Spinal cord (tissue), 9 donors: ENCODE measurements at regions not wholly inside any gene's neighbourhood (a gene's known extent, or its start where the extent isn't known, plus 50 kb on each side); places are given as distances from the start of the nearest gene placed in this dataset.
A peak's percentile ranks its signal among the peaks of the same experiment; 100 is the strongest.
"Not testable (repeated sequence)": the region's sequence is repeated elsewhere in the genome, so short reads cannot be mapped to it uniquely, and the experiment has no call there.

Experiments used
- DNase-seq, 6 donors: peaks; one replicate each; pipeline versions ENCODE4 v3.0.0 to v3.0.0-alpha.2; 2013 to 2015; ENCODE audit warnings: low spot score in 6 of 6, low read depth in 4 of 6
- H3K27ac ChIP-seq: one replicate; pipeline ENCODE4 v1.5.1; 2013; ENCODE audit warnings: low read depth, low read length, control low read depth
- H3K27me3 ChIP-seq: one replicate; pipeline ENCODE4 v1.6.1; 2013; ENCODE audit warnings: low read length; ENCODE audit not compliant: control insufficient read depth, insufficient read depth
- H3K36me3 ChIP-seq: one replicate; pipeline ENCODE4 v1.6.1; 2013; ENCODE audit warnings: low read length; ENCODE audit not compliant: control insufficient read depth, insufficient read depth
- H3K4me1 ChIP-seq: one replicate; pipeline ENCODE4 v1.6.1; 2013; ENCODE audit warnings: low read length; ENCODE audit not compliant: control insufficient read depth, insufficient read depth
- H3K4me3 ChIP-seq: one replicate; pipeline ENCODE4 v1.5.1; 2013; ENCODE audit warnings: low read depth, low read length, control low read depth
- H3K9me3 ChIP-seq: one replicate; pipeline ENCODE4 v1.6.1; 2013; ENCODE audit warnings: low read length; ENCODE audit not compliant: control insufficient read depth, insufficient read depth
- WGBS: methylation state at CpG from one replicate; pipeline ENCODE4 v1.1.5; 2013; ENCODE audit warnings: missing lambda C conversion rate; ENCODE audit not compliant: insufficient coverage; 5-methylcytosine and 5-hydroxymethylcytosine counted together
- donor health status: healthy.

DNA sequence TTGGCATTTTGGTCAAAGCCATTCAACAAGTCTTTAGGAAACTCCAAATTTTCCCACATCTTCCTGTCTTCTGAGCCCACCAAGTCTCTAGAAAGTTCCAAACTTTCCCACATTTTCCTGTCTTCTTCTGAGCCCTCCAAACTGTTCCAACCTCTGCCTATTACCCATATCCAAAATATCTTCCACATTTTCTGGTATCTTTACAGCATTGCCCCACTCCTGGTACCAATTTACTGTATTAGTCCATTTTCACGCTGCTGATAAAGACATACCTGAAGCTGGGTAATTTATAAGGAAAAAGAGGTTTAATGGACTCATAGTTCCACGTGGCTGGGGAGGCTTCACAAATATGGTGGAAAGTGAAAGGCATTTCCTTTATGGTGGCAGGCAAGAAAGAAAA is 56.1 kb upstream of the GABRA3 start:
- DNase-seq, H3K27ac ChIP-seq, H3K9me3 ChIP-seq, H3K4me3 ChIP-seq, H3K4me1 ChIP-seq, H3K27me3 ChIP-seq, H3K36me3 ChIP-seq: not testable (repeated sequence)
- no CpG with 5 or more reads among the region's 2 CpGs for WGBS

- no peaks in the 10 kb centered on the region for H3K36me3 ChIP-seq
- no peaks in the 10 kb centered on the region for H3K4me1 ChIP-seq
- H3K9me3 ChIP-seq = no peaks in the 10 kb centered on the region
- H3K27me3 ChIP-seq = no peaks in the 10 kb centered on the region
- DNase-seq = no peak
- no peak overlapping the region for H3K4me3 ChIP-seq
- no CpG with 5 or more reads among the region's 1 CpG for WGBS
- H3K27ac ChIP-seq = no peak overlapping the region
These were observed 69.5 kb upstream of the GABRA3 start for GRCh38 chrX:152520653-152521052.

DNA sequence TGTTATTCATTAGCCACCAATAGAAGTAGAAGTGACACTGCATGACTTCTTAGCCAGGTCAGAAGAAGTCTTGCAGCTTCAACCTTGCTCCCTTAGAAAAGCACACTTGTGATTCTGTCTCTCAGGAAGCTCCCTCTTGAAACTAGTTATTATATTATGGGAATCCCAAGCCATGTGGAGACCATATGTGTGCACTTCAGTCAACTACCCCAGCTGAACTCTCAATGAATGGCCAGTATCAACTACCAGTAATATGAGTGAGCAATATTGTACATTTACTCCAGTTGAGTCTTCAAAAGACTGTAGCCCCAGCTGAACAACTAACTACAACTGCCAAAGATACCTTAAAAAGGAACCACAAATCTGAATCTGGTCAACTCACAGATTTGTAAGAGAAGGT is 77.1 kb upstream of the GABRA3 start:
- H3K4me3 ChIP-seq = no peak overlapping the region

DNA sequence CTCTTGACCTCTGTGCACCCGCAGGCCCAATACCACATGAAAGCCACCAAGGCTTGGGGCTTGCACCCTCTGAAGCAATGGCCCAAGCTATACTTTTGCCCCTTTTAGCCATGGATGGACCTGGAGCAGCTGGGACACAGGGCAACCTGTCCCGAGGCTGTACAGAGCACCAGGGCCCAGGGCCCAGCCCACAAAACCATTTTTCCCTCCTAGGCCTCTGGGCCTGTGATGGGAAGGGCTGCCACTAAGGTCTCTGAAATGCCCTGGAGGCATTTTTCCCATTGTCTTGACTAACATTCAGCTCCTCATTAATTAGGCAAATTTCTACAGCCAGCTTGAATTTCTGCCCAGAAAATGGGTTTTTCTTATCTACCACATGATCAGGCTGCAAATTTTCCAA is 79.9 kb upstream of the GABRA3 start:
- WGBS = 96% methylated on average over 2 of the region's 2 CpGs
- peaks cover 2% of the 10 kb centered on the region for H3K9me3 ChIP-seq
- no peaks in the 10 kb centered on the region for H3K27me3 ChIP-seq
- H3K36me3 ChIP-seq = no peaks in the 10 kb centered on the region
- no peak overlapping the region for H3K27ac ChIP-seq
- no peak overlapping the region for H3K4me3 ChIP-seq
- DNase-seq = no peak
- H3K4me1 ChIP-seq = no peaks in the 10 kb centered on the region

More for the DNA sequence above, 77.1 kb upstream of the GABRA3 start:
- Histone ChIP-seq H3K36me3 (no peaks in the 10 kb centered on the region), H3K27ac (no peak overlapping the region), H3K27me3 (no peaks in the 10 kb centered on the region), H3K4me1 (no peaks in the 10 kb centered on the region), H3K9me3 (peaks cover 2% of the 10 kb centered on the region)
- DNase-seq = peak in 1 of 6 donors; percentile 1

DNA sequence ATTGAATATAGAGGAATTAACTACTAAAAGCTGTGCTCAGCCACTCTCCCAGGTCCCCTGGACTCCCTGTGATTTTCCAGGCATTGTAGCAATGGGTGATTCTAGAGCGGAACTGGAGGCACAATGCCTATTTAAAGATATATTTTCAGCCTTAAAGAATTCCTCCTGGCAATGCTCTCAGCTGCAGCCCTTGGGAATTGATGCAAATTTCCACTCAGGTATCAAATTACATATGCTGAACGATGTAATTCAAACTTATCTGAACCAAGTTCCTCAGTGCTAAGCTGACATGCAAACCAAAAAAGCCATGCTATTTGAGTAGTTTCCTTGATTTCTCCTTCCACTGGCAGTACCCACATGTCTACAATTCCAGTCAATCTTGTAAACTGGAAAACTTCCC is 86.3 kb upstream of the GABRA3 start:
- DNase-seq = no peak
- no peaks in the 10 kb centered on the region for H3K27me3 ChIP-seq
- 27% methylated on average over 1 of the region's 2 CpGs for WGBS
- no peak overlapping the region for H3K27ac ChIP-seq
- H3K36me3 ChIP-seq = no peaks in the 10 kb centered on the region
- no peak overlapping the region for H3K4me3 ChIP-seq
- no peaks in the 10 kb centered on the region for H3K9me3 ChIP-seq
- H3K4me1 ChIP-seq = no peaks in the 10 kb centered on the region

- WGBS = 60% methylated on average over 1 of the region's 1 CpG
- no peaks in the 10 kb centered on the region for H3K27me3 ChIP-seq
- DNase-seq = no peak
These were observed 63.8 kb upstream of the GABRQ start for GRCh38 chrX:152573866-152574265.

GRCh38 chrX:152575331-152575730 is 62.4 kb upstream of the GABRQ start:
- 67% methylated on average over 1 of the region's 1 CpG for WGBS
- no peak overlapping the region for H3K27ac ChIP-seq
- H3K4me3 ChIP-seq = no peak overlapping the region
- H3K9me3 ChIP-seq = no peaks in the 10 kb centered on the region
- DNase-seq = no peak
- no peaks in the 10 kb centered on the region for H3K4me1 ChIP-seq
- H3K36me3 ChIP-seq = no peaks in the 10 kb centered on the region
- H3K27me3 ChIP-seq = no peaks in the 10 kb centered on the region

More at GRCh38 chrX:152573866-152574265, 63.8 kb upstream of the GABRQ start:
- Histone ChIP-seq H3K27ac (no peak overlapping the region), H3K4me3 (no peak overlapping the region), H3K4me1 (no peaks in the 10 kb centered on the region), H3K36me3 (no peaks in the 10 kb centered on the region), H3K9me3 (no peaks in the 10 kb centered on the region)

- H3K27me3 ChIP-seq, H3K4me1 ChIP-seq, H3K9me3 ChIP-seq, H3K4me3 ChIP-seq, H3K36me3 ChIP-seq, DNase-seq, H3K27ac ChIP-seq: not testable (repeated sequence)
- no CpG with 5 or more reads among the region's 3 CpGs for WGBS
These were observed 50.2 kb upstream of the GABRQ start for GRCh38 chrX:152587523-152587922.
